Hepatocyte (in vitro differentiated cells): ENCODE measurements at regions not wholly inside any gene's neighbourhood (a gene's known extent, or its start where the extent isn't known, plus 50 kb on each side); places are given as distances from the start of the nearest gene placed in this dataset.

Experiments used
- CTCF ChIP-seq: fragments of 200-600 bp; sonication (generic); IDR thresholded peaks from 2 replicates; pipeline ENCODE4 v1.5.1; 2016; ENCODE audit warnings: antibody characterized with exemption, mild to moderate bottlenecking; ENCODE audit not compliant: poor library complexity
- EZH2 ChIP-seq: fragments of 200-600 bp; sonication (generic); IDR thresholded peaks from 2 replicates; pipeline ENCODE4 v1.6.1; 2016; ENCODE audit warnings: antibody characterized with exemption, mild to moderate bottlenecking, borderline replicate concordance

DNA sequence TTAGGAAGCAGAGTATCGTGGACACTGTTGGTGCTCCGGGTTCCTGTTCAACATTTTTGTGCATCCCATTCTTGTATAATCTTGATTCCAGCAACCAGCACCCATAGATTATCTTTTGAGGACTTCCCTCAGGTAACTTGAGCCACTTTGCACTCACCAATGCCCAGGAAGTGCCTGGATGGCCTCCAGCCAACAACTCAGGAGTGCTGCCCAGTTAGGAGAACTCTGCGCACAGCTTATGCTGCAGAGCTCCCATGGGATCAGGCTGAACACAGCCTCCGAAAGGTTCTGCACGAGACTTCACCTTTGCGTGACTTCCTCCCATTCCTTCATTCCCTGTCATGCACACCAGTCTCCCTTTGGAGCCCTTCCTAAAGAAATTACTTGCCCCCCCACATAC lies 64.3 kb upstream of the LRRN1 start:
- TF ChIP-seq CTCF, result no peak
- TF ChIP-seq EZH2, result no peak
